ENCODE measurements at regions not wholly inside any gene's neighbourhood (a gene's known extent, or its start where the extent isn't known, plus 50 kb on each side); places are given as distances from the start of the nearest gene placed in this dataset.

DNA sequence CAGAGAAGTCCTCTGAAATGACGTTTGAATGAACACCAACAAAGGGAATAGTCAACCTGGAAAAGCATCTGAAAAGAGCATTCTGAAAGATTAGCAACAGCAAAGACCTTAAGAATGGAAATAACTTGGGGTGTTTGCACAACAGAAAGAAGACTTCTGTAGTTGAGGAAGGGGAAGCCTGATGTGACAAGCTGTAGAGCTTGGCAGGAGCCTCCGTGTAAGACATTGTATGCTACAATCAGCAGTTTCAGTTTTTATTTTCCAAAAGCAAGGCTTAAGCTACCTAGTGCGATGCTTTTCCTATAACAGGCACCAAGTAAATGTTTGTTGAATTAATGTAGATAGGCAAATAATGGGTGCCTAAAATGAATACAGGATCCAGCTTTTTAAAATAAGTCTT lies 484.0 kb downstream of the SPRY1 start:
- no peak for TF ChIP-seq POLR2A (IDR thresholded peaks at IDR 0.05)
- TF ChIP-seq, protein P1, sequence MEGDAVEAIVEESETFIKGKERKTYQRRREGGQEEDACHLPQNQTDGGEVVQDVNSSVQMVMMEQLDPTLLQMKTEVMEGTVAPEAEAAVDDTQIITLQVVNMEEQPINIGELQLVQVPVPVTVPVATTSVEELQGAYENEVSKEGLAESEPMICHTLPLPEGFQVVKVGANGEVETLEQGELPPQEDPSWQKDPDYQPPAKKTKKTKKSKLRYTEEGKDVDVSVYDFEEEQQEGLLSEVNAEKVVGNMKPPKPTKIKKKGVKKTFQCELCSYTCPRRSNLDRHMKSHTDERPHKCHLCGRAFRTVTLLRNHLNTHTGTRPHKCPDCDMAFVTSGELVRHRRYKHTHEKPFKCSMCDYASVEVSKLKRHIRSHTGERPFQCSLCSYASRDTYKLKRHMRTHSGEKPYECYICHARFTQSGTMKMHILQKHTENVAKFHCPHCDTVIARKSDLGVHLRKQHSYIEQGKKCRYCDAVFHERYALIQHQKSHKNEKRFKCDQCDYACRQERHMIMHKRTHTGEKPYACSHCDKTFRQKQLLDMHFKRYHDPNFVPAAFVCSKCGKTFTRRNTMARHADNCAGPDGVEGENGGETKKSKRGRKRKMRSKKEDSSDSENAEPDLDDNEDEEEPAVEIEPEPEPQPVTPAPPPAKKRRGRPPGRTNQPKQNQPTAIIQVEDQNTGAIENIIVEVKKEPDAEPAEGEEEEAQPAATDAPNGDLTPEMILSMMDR (IDR thresholded peaks at IDR 0.05): no peak
- TF ChIP-seq EP300 (IDR thresholded peaks at IDR 0.05): no peak

Data from suprapubic skin (tissue), 3 donors.